GM19397 (cell line): ENCODE measurements at regions not wholly inside any gene's neighbourhood (a gene's known extent, or its start where the extent isn't known, plus 50 kb on each side); places are given as distances from the start of the nearest gene placed in this dataset.

Source experiments
- ATAC-seq: cut with Tn5 transposase; IDR thresholded peaks from one replicate; pipeline ENCODE4 v1.9.1; 2021; ENCODE audit warnings: mild to moderate bottlenecking, moderate library complexity; ENCODE audit not compliant: unreplicated experiment

DNA sequence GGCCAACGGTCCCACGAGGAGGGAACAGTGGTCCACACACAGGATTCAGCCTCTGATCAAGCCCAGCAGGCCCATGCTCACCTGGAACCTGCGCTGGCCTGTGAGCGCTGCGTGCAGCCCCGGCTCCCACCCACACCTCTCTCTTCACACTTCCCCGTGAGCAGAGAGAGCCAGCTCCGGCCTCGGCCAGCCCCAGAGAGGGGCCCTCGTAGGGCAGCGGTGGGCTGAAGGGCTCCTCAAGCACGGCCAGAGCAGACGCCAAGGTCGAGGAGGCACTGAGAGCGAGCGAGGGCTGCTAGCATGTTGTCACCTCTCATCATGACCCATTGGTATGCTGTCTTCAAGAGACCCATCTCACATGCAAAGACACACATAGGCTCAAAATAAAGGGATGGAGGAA is 83.0 kb upstream of the FMR1 start:
- no peak for ATAC-seq

- ATAC-seq: no peak
These were observed 78.9 kb upstream of the FMR1 start for GRCh38 chrX:147832707-147833348.

GRCh38 chrX:147838465-147839131 is 73.1 kb upstream of the FMR1 start:
- no peak for ATAC-seq

DNA sequence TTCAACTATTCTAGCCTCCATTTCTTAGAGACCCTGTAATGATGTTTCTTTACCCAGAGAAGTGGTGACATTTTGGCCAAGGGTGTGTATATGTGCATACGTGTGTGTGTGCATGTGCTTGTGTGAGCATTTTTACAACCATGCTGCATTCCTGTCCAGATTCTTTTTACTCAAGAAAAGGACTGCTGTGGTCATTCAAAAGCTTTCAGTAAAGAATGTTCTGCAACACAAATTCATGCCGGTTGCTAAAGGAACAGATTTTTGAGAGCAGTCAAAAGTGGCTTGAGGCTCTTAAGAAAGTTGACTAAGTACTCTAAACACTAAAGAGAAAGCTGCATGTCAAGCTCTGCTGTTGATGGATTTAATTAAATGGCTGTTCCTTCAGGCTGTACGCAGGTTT is 65.0 kb upstream of the FMR1 start:
- no peak for ATAC-seq

GRCh38 chrX:147847999-147848398 is 63.7 kb upstream of the FMR1 start:
- ATAC-seq: no peak

DNA sequence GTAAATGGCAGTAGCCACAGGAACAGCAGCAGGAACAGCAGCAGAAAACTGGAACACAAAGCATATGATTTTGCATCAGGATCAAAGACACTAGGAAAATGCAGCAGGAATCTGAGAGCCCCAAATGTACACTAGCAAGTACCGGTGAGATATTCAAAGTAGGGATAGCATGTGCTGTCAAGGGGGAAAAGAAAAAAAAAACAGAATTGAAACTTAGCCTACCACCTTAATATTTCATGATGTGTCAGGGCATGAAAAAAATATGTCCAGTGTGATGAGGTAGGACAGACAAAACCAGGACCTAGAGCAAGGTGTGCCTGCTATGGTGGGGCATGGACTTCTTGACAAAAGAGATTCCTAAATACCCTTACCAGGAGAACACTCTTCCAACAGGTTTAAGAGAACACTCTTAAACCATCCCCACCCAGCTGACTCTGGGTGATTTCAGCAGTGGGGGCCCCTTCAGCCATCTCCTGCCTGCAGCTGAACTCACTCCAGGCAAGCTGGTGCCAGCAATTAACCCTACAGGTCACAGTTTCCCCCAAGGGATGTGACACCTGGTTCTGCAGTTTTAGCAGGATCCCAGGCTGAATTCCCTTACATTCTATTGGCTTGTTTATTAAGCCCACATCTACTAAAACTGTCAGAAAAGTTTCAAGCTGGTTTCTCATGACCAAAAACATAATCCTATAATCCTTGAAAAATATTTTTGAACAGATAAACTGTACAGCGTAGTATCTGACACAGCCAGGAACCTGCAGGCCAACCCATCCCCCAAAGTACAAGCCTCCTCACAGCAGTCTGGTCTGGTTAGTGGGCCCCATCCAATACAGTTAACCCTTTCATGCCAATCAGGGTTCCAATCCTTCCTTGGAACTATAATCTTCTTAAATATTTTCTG is 62.9 kb upstream of the FMR1 start:
- no peak for ATAC-seq

DNA sequence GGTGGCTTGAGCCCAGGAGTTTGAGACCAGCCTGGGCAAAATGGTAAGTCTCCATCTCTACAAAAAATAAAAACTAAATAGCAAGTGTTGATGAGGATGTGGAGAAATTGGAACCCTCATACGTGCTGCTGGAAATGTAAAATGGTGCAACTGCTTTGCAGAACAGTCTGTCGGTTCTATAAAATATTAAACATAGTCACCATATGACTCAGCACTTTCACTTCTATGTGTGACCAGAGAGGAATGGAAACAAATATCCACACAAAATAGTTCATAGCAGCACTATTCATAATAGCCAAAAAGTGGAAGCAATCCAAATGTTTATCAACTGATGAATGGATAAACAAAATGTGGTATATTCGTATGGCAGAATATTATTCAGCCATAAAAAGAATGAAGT is 60.8 kb upstream of the FMR1 start:
- ATAC-seq: peak; percentile 69

- no peak for ATAC-seq
These were observed 58.0 kb upstream of the FMR1 start for GRCh38 chrX:147853701-147854100.

- no peak for ATAC-seq
These were observed 52.1 kb upstream of the FMR1 start for GRCh38 chrX:147859666-147860065.
